Natural killer cell (primary cell): ENCODE measurements at regions not wholly inside any gene's neighbourhood (a gene's known extent, or its start where the extent isn't known, plus 50 kb on each side); places are given as distances from the start of the nearest gene placed in this dataset.

Experiments
- ATAC-seq, 3 donors: fragments of 150-1000 bp in 2 of 3; fragments of 200-7000 bp in 1 of 3; cut with Tn5 transposase; 1 replicate in 1 of 3; 2 replicates in 2 of 3; pipeline ENCODE4 v1.10.0; 2021; ENCODE audit warnings: mild to moderate bottlenecking in 2 of 3, moderate library complexity in 2 of 3
- DNase-seq, 2 donors: peaks; one replicate each; pipeline versions ENCODE4 v3.0.0 to v3.0.0-alpha.2; 2013 to 2021; ENCODE audit warnings: mixed read lengths in 1 of 2
- H3K27ac ChIP-seq: one replicate; pipeline ENCODE4 v1.5.1; 2013; ENCODE audit warnings: mild to moderate bottlenecking, low read length
- H3K27me3 ChIP-seq: one replicate; pipeline ENCODE4 v1.6.1; 2013; ENCODE audit warnings: low read length; ENCODE audit not compliant: control insufficient read depth, insufficient read depth
- H3K36me3 ChIP-seq: one replicate; pipeline ENCODE4 v1.6.1; 2013; ENCODE audit warnings: low read length; ENCODE audit not compliant: control insufficient read depth, insufficient read depth
- H3K4me1 ChIP-seq: one replicate; pipeline ENCODE4 v1.6.1; 2013; ENCODE audit warnings: low read length; ENCODE audit not compliant: control insufficient read depth, insufficient read depth
- H3K4me3 ChIP-seq: one replicate; pipeline ENCODE4 v1.5.1; 2013; ENCODE audit warnings: low read length
- H3K9me3 ChIP-seq: one replicate; pipeline ENCODE4 v1.6.1; 2013; ENCODE audit warnings: low read length; ENCODE audit not compliant: control insufficient read depth, insufficient read depth
- H3K27ac Mint-ChIP-seq, 2 donors: one replicate each; pipeline ENCODE4 v1.8.0; 2022; ENCODE audit warnings: mild to moderate bottlenecking in 2 of 2, mixed read lengths in 2 of 2, moderate library complexity in 1 of 2
- H3K27me3 Mint-ChIP-seq, 2 donors: one replicate each; pipeline ENCODE4 v1.8.0; 2022; ENCODE audit warnings: low read depth in 2 of 2, mixed read lengths in 2 of 2
- H3K36me3 Mint-ChIP-seq: one replicate; pipeline ENCODE4 v1.8.0; 2022; ENCODE audit warnings: mixed read lengths
- H3K4me1 Mint-ChIP-seq, 2 donors: one replicate each; pipeline ENCODE4 v1.8.0; 2022; ENCODE audit warnings: mixed read lengths in 2 of 2
- H3K4me3 Mint-ChIP-seq: one replicate; pipeline ENCODE4 v1.8.0; 2022; ENCODE audit warnings: mild to moderate bottlenecking, moderate library complexity, mixed read lengths
- H3K9me3 Mint-ChIP-seq, 2 donors: one replicate each; pipeline ENCODE4 v1.8.0; 2022; ENCODE audit warnings: mixed read lengths in 2 of 2
- WGBS: methylation state at CpG from one replicate; pipeline ENCODE4 v1.1.7; 2013; ENCODE audit warnings: missing lambda C conversion rate; ENCODE audit not compliant: insufficient coverage; 5-methylcytosine and 5-hydroxymethylcytosine counted together
- intact Hi-C: fragments of 100-400 bp; cut with micrococcal nuclease; formaldehyde crosslinking; loops from one replicate; pipeline ENCODE4 v1.14.2; 2022
- TF ChIP-seq, protein P1 (sequence below): fragments of 200-600 bp; IDR thresholded peaks from one replicate; pipeline ENCODE4 v1.8.0; 2022; ENCODE audit warnings: antibody characterized with exemption

- Histone ChIP-seq H3K9me3 (no peaks in the 10 kb centered on the region), H3K27me3 (no peaks in the 10 kb centered on the region), H3K36me3 (no peaks in the 10 kb centered on the region), H3K4me3 (no peak overlapping the region), H3K4me1 (no peaks in the 10 kb centered on the region), H3K27ac (no peak overlapping the region)
- ATAC-seq (no peak), DNase-seq (no peak)
- Mint-ChIP-seq H3K27me3 (no peaks in the 10 kb centered on the region), H3K27ac (no peak overlapping the region), H3K9me3 (peaks cover 9 to 11% of the 10 kb centered on the region in 2 donors), H3K4me1 (no peaks in the 10 kb centered on the region), H3K36me3 (no peaks in the 10 kb centered on the region), H3K4me3 (no peak overlapping the region)
- TF ChIP-seq, protein P1, sequence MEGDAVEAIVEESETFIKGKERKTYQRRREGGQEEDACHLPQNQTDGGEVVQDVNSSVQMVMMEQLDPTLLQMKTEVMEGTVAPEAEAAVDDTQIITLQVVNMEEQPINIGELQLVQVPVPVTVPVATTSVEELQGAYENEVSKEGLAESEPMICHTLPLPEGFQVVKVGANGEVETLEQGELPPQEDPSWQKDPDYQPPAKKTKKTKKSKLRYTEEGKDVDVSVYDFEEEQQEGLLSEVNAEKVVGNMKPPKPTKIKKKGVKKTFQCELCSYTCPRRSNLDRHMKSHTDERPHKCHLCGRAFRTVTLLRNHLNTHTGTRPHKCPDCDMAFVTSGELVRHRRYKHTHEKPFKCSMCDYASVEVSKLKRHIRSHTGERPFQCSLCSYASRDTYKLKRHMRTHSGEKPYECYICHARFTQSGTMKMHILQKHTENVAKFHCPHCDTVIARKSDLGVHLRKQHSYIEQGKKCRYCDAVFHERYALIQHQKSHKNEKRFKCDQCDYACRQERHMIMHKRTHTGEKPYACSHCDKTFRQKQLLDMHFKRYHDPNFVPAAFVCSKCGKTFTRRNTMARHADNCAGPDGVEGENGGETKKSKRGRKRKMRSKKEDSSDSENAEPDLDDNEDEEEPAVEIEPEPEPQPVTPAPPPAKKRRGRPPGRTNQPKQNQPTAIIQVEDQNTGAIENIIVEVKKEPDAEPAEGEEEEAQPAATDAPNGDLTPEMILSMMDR: no peak
- intact Hi-C loops: no loop called here
- 86% methylated on average over 4 of the region's 4 CpGs for WGBS
Observed at GRCh38 chr1:83017701-83018100, 981.2 kb downstream of the TTLL7 start.

DNA sequence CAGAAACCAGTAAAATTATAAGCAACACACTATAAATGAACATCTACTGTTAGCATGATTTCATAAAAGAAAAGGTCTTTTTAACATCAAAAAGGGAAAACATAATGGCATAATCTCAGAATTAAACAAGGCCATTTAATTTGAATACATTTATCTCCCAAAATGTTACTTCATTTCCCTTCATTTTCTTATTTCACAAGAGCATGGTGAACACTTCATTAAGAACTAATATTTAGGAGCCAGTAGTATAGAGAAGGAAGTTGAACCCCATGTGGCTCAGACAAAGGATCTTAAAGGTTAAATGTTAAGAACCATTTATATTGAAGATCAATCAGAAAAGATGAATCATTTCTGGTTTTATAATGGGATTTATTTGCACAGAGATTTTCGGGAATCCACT is 981.7 kb downstream of the TTLL7 start:
- H3K4me3 Mint-ChIP-seq: no peak overlapping the region
- intact Hi-C loops: no loop called here
- TF ChIP-seq, protein P1: no peak
- H3K4me1 Mint-ChIP-seq: no peaks in the 10 kb centered on the region
- DNase-seq (no peak), ATAC-seq (no peak)
- no peak overlapping the region for H3K27ac ChIP-seq
- no peaks in the 10 kb centered on the region for H3K36me3 ChIP-seq
- H3K27ac Mint-ChIP-seq: no peak overlapping the region
- WGBS: 85% methylated on average over 1 of the region's 1 CpG
- H3K4me3 ChIP-seq: no peak overlapping the region
- no peaks in the 10 kb centered on the region for H3K4me1 ChIP-seq
- peaks cover 9 to 11% of the 10 kb centered on the region in 2 donors for H3K9me3 Mint-ChIP-seq
- H3K27me3 Mint-ChIP-seq: no peaks in the 10 kb centered on the region
- H3K27me3 ChIP-seq: no peaks in the 10 kb centered on the region
- H3K36me3 Mint-ChIP-seq: no peaks in the 10 kb centered on the region
- no peaks in the 10 kb centered on the region for H3K9me3 ChIP-seq

GRCh38 chr1:83016354-83016849 is 982.5 kb downstream of the TTLL7 start:
- Mint-ChIP-seq H3K27me3 (no peaks in the 10 kb centered on the region), H3K36me3 (no peaks in the 10 kb centered on the region), H3K27ac (no peak overlapping the region), H3K9me3 (peaks cover 9 to 11% of the 10 kb centered on the region in 2 donors), H3K4me1 (no peaks in the 10 kb centered on the region), H3K4me3 (no peak overlapping the region)
- ATAC-seq (no peak), DNase-seq (no peak)
- Histone ChIP-seq H3K4me1 (no peaks in the 10 kb centered on the region), H3K4me3 (no peak overlapping the region), H3K27ac (no peak overlapping the region), H3K9me3 (peaks cover 4% of the 10 kb centered on the region), H3K27me3 (no peaks in the 10 kb centered on the region), H3K36me3 (no peaks in the 10 kb centered on the region)
- WGBS: 88% methylated on average over 1 of the region's 1 CpG
- intact Hi-C loops: no loop called here
- TF ChIP-seq, protein P1: no peak

DNA sequence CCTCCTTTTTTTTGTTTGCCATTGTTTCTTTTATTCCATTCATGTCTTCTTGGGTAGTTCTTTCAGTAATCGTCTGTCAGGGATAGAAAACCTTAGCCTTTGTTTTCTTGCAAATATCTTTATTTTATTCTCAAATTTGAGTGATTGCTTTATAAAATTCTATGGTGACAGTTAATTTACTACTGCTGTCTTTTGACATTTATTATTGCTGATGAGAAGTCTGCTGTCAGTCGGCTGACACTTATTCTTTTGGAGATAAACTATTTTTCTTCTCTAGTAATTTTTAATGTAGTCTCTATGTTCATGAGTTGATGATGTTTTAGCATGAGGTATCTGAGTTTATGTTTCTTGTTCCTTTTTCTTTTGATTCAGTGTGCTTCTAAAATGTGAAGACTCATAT is 983.8 kb downstream of the TTLL7 start:
- no peak for DNase-seq
- WGBS: no CpG with 5 or more reads among the region's 2 CpGs
- no peak overlapping the region for H3K27ac ChIP-seq
- H3K27ac Mint-ChIP-seq: no peak overlapping the region
- TF ChIP-seq, protein P1: no peak
- H3K36me3 Mint-ChIP-seq: no peaks in the 10 kb centered on the region
- no peaks in the 10 kb centered on the region for H3K4me1 ChIP-seq
- H3K4me1 Mint-ChIP-seq: no peaks in the 10 kb centered on the region
- no peak overlapping the region for H3K4me3 Mint-ChIP-seq
- intact Hi-C loops: no loop called here
- H3K27me3 Mint-ChIP-seq: no peaks in the 10 kb centered on the region
- H3K36me3 ChIP-seq: no peaks in the 10 kb centered on the region
- ATAC-seq: no peak
- no peaks in the 10 kb centered on the region for H3K27me3 ChIP-seq
- peaks cover 4% of the 10 kb centered on the region for H3K9me3 ChIP-seq
- peaks cover 8 to 11% of the 10 kb centered on the region in 2 donors for H3K9me3 Mint-ChIP-seq
- no peak overlapping the region for H3K4me3 ChIP-seq
